NCI-H510A treated with DMSO at 0.1 percent for 48 hours (cell line): ENCODE measurements at regions not wholly inside any gene's neighbourhood (a gene's known extent, or its start where the extent isn't known, plus 50 kb on each side); places are given as distances from the start of the nearest gene placed in this dataset.
"Not testable (repeated sequence)": the region's sequence is repeated elsewhere in the genome, so short reads cannot be mapped to it uniquely, and the experiment has no call there.

ENCODE experiments used
- DNase-seq: peaks from one replicate; lab custom pipeline; 2025; lab: John Stamatoyannopoulos, UW

DNA sequence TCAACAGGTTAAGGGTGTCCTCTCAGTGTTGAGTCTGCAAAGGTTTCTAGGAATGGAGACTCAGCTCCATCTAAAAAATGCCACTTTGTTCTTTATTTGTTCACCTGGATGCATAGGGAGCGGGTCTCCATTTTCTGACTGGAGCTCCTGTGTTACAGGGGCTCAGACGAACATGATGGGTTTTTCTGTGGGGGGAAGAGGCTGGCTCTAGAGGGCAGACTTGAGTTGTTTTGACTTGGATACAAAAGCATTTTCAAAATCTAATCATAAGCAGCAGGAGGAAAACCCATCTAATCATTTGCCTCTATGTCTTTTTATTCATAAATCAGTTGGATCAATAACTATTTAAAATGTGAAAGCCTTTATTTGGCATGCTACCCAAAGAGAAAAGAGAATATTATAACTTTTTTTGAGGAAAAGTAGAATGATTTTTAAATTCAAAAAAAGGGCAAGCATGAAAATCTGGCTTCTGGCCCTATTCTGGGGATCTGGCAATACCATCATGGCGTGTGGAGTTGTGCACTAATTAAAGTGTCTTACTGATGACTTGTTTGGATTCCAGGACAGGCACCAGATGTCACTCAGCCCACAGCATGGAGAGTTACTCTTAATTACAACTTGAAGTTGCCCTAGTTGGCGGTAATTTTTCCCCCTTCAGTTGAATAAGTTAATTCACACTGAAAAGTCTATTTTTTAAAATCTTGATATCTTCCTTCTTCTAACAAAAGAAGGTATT lies 594.9 kb downstream of the REEP3 start:
- DNase-seq, result peak; percentile 37

DNA sequence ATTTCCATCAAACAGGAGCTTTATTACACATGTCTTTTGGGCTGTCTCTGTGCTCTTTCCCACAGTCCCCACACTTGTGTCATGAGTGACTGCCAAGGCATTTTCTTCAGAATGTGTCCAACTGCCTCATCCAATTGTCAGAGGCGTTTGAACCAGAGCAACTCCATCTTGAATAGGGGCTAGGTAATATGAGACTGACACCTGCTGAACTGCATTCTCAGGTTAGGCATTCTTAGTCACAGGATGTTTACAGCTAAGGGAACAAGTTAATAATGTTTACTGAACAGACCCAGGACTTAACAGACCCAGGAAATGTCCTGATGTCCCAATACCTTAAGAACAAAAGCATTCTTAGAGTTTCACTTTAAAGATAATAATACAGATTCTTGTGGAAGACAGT lies 595.5 kb downstream of the REEP3 start:
- DNase-seq, result peak; percentile 3

DNA sequence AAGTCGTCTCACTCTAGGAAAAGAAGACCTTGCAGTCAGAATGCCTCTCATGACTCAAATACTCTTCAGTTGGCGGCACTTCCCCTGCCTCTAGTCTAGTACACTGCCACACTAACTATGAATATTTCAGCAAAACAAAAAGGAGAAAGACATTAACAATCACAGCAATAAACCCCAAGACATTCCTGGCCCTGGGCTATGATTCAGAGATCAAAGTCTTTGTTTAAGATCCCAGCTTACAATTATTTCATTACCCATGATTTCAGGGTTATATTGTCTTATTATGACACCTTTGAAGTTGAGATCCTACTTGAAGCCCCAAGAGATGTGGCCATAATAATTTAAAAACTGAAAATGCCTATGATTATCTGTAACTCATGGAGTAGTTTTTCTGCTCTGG lies 597.5 kb downstream of the REEP3 start:
- no peak for DNase-seq

DNA sequence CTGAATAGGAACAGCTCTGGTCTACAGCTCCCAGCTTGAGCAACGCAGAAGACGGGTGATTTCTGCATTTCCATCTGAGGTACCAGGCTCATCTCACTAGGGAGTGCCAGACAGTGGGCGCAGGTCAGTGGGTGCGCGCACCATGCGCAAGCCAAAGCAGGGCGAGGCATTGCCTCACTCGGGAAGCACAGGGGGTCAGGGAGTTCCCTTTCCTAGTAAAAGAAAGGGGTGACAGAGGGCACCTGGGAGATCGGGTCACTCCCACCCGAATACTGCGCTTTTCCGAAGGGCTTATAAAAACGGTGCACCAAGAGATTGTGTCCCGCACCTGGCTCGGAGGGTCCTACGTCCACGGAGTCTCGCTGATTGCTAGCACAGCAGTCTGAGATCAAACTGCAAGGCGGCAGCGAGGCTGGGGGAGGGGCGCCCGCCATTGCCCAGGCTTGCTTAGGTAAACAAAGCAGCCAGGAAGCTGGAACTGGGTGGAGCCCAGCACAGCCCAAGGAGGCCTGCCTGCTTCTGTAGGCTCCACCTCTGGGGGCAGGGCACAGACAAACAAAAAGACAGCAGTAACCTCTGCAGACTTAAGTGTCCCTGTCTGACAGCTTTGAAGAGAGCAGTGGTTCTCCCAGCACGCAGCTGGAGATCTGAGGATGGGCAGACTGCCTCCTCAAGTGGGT lies 599.2 kb downstream of the REEP3 start:
- not testable (repeated sequence) for DNase-seq

DNA sequence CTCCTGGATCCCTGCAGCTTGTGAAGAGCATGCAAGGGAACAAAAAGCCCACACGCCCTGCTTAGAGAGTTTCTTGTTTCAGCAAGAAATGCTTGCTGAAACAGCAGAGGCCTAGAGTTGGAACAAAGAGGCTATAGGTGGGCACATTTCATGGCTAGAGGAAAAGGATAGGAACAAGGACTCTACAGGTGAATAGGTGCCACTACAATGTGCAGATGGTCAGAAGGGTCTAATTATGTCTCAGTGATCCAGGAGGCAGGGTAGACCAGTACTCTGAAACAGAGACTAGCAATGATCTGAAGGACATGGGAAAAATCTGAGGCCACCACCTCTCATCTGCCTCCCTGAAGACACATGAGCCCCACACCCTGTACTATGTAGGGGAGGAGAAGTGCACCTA lies 609.0 kb downstream of the REEP3 start:
- no peak for DNase-seq

DNA sequence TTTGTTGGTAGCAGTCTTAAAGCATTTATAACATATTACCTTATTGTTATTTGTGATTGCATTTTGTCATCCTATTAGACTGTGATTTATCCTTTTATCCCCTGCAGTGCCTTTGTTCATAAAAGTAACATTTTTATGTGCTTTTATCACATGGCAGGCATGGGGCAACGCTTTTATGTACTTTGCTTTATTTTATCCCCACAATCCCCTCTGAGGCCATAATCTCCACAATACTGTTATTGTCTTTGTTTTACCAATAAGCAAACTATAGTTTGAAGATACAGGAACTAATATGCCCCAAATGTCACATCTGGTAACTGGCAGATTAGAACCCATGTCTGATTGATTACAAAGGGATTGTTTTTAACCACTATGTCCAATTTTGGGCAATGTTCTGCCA lies 613.5 kb downstream of the REEP3 start:
- DNase-seq, result no peak

DNA sequence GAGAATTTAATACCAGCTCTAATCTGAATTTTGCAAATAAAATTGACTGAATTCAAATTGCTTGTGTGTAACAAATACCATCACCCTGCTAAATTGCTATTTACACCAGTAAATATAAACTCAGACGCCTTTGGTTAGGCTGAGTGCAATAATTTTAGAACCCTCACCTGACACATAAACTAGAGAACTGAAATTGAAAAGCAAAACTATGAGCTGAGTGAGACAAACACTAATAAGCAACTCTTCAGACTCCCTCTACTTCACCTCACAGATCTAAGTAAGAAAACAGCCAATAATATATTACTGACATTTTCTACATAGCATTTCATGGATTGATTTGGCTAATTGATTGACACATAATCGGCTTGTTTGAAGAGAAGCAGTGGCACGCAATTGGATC lies 621.2 kb downstream of the REEP3 start:
- DNase-seq, result no peak

DNA sequence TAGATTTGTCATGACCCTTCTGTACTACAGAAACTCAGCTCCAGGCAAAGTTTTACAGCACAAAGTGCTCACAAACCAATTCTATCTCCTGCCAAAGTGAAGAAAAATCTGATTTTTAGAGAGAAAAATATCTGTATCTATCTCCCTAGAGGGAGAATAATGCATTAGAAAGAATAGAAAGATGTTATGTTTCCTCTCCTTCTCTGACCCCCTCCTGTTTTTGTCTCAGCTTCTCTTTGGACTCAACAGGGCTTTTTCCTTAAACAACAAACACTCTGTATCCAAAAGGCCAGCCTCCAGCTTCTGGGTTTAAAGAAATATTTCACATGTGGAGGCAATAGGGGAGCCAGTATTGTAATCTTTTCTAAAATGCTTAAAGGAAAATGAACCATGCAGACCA lies 627.4 kb downstream of the REEP3 start:
- no peak for DNase-seq

DNA sequence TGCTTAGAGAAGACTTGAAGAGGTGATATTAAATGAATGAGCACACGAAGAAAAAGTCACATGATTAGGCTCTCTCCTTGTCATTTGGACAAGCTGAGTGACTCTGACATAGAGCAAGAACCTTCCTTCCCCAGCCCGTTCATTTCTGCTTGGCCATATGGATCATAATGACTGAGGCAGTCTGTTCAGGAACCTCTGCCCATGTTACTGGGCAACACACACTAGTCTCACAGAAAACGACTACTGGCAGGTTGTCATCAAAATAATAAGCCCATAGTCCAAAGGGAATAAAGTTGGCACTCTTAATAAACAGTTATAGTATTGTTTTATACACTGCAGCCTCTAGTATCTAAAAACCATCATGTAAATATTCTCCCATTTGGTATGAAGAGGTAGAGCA lies 635.0 kb downstream of the REEP3 start:
- DNase-seq, result no peak

DNA sequence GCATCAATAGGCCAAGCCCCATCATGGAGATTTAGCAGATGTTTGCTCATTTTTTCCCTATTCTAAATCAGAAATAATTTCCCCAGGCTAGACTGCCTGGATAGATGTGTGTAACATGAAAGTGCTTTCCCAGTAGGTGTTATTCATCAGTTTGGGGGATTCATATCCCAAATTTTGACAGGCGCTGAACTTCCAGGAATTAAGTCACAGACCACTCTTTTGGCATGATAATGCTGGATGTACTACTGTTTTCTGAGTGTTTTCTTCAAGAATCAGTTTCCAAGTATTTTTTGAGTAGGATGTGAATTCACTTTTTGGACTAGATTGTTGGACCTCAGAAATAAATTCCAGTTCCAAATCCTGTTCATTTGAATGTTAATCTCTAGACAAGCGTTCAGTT lies 637.4 kb downstream of the REEP3 start:
- no peak for DNase-seq

DNA sequence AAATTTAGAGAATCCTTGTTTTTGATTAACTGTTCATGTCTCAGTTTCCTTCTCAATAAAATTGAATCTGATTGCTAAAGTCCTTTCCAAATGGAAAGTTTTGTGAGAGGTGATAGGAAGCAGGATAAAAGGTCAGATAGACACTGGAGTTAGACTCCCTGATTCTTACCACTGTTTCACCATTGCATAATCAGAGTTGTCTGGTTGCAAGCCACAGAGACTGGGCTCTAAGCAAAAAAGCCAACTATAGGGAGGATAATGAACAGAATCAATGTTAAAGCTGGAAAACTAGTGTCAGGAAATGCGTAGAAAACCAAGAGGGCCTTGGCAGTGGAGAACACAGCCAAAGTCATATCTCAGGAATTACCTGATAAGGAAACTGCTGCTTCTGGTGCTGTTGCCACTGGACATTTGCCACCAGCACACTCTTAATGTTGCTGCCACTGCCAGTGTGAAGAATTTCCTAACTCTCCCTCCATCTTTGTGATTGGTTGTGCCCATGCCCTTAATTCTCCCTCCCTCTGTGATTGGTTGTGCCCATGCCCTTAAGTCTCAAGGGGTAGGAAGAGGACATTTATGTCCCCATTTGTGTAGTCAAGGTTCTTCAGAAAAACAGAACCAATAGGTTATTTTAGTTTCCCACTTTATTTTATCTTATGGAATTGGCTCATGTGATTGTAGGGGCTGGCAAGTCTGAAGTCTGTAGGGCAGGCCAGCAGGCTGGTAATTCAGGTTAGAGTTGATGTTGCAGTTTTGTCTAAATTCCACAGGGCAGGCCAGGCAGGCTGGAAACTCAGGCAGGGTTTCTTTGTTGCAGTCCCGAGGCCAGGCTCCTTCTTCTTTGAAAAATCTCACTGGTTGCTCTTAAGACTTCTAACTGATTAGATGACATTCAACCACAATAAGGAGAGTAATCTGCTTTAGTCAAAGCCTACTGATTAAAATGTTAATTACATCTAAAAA lies 639.0 kb downstream of the REEP3 start:
- DNase-seq, result no peak

DNA sequence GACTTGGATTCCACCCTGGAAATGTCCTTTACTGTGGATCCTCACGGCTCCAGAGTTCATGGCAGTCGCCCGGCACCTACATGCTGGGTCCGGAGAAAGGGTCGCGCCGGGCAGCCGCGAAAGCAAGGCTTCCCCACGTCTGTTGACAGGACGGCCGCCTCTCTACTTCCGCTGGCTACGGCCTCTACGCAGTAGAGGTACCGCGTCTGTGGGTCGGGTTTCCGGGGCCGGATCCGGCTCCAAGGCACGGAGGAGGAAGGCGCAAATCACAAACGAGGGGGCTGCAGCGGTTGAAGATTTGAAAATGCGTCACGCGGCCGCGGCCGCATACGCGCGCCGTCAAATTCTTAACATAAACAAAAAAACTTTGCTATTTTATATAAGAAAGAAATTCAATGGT lies 649.6 kb downstream of the REEP3 start:
- no peak for DNase-seq

DNA sequence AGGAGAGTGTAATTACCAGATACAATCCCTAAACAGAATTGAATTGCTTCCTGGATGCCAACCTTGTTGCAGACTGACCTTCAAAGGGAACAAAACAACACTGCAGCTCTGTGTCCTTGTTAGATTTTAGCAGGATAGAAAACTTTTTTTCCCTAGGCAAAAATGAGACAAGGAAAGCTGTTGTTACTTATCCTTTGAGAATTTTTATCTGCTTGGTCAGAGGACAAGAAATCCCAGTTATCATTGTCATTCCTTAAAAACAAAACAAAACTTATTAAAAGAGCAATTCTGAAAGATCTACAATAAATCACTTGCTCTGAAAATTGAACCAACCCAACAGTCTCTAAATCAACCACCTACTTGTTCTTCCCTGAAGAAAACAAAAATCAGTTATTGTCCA lies 652.6 kb downstream of the REEP3 start:
- no peak for DNase-seq

DNA sequence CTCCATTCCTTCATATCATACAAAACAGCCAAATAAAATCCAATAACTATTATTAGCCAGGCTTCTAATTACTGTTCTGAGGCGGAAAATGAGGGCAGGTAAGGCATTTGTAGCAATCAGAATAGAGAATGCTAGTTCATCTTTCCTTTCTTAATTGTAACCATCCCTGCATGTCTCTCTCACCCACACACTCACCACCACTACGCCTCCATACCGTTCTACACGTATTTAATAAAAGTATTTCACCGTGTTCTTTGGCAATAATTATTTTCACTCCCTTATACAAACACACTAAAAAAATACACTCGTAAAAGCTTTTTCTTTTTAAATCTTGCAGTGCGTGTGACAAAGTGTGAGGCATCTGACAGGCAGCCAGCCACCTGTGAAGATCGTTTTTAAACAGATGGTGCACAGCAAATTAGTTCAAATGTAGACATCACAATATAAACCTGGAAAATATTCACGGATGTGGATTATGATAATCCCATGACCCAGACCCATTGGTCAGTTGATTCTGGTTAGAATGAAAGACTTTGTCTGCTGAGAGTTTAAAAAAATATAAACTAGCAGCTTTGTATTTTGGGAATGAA lies 653.6 kb downstream of the REEP3 start:
- DNase-seq, result no peak

DNA sequence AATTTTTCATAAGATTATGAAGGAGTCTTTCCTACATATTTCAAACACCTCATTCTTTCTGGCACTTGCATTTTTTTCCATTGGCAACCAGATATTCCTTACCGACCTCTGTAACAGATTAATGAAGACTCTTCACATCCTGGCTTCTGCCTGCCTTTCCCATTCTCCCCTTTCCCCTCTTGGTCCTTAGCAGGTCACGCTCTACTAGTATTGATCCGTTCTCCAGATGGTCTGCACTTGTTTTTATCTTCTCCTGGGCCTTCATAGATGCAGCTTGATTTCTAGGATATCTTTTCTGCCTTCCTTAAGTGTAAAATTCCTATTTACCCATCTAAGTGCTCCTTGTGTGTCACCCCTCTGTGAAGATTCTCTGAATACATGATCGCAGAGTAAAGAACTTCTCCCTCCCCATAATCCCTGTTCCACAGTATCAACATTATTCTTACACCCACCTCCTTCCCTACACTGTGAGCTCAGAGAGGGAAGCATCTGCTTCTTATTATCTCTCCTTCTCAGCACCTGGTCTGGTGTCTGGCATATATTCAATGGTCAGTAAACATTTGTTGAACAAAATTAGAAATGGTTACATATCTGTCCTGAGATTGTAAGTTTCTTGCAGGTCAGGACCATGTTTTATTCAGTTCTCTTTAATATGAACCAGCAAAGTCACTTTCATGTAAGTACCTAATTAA lies 654.2 kb downstream of the REEP3 start:
- peak; percentile 13 for DNase-seq

DNA sequence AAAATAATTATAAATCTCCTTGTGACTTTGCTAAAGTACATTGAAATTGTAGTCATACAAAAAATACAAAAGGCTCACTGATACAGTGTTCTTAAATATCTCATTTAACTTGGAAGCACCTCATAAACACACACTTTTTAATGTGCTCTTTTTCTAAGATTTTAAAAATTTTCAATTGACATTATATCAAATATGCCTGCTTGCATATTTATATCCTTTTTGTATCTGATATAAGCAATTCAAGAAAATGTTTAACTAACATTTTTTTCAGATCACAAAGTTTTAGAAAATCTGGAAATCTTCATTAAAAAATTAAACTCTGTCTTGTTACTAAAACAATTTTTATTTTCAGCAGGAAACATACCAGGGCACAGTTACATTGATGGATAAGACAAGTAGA lies 661.5 kb downstream of the REEP3 start:
- no peak for DNase-seq

DNA sequence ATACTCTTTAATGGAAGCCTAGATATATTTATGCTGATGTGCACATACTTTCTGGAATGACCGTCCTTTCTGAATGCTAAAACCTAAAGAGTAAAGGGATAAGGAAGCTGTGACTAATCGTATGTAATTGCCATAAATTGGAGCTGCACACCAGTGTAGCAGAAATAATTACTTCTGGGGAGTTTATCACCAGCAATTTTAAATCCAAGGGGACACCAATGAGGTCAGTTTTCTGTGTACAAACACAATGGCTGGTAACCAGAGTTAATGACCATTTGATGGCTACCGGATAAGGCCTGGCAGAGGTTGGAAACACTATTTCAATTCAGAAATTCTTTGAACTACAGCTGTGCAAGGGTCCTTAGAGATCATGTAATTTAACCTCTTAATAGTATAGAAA lies 670.1 kb downstream of the REEP3 start:
- no peak for DNase-seq

DNA sequence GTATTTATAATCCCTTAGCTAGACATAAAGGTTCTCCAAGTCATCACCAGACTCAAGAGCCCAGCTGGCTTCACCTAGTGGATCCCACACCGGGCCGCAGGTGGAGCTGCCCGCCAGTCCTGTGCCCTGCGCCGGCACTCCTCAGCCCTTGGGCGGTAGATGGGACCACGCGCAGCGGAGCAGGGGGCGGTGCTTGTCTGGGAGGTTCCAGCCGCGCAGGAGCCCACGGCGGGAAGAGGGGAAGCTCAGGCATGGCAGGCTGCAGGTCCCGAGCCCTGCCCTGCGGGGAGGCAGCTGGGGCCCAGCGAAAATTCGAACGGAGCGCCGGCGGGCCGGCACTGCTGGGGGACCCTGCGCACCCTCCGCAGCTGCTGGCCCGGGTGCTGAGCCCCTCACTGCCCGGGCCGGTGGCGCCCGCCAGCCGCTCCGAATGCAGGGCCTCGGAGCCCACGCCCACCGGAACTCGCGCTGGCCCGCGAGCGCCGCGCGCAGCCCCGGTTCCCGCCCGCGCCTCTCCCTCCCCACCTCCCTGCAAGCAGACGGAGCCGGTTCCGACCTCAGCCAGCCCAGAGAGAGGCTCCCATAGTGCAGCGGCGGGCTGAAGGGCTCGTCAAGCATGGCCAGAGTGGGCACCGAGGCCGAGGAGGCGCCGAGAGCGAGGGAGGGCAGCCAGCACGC lies 675.6 kb downstream of the REEP3 start:
- DNase-seq, result peak; percentile 56

DNA sequence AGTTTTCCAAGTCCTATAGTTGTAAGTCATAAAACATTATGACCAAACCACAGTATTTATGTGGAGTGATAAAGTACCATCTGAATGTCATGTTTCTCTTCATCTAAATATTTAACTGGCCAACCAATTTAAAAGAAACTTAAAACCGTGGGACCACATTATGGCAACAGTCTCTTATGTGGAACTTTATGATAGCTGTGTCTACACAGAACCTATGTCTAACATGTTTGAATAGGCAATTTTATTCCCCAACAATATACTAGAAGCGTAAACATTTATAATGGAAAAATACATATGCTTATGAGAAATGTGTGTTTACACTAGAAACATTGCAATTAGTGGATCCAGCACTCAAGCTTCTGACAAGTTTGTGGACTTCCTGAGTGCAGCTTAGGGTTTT lies 680.7 kb downstream of the REEP3 start:
- no peak for DNase-seq

DNA sequence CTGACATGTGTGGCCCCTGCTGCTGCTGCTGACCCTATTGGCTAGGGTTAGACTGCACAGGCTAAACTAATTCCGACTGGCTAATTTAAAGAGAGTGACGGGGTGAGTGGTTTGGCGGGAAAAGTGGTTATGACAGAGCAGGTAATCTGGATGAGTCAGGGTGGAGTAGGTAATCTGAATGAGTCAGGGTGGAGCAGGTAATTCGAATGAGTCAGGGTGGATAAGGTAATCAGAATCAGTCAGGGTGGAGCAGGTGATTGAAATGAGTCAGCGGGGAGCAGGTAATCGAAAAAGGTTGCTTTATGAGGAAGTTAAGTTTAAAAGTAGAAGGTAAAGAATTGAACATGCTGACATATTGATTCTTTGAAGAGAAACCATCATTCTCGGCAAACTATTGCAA lies 683.3 kb downstream of the REEP3 start:
- not testable (repeated sequence) for DNase-seq

DNA sequence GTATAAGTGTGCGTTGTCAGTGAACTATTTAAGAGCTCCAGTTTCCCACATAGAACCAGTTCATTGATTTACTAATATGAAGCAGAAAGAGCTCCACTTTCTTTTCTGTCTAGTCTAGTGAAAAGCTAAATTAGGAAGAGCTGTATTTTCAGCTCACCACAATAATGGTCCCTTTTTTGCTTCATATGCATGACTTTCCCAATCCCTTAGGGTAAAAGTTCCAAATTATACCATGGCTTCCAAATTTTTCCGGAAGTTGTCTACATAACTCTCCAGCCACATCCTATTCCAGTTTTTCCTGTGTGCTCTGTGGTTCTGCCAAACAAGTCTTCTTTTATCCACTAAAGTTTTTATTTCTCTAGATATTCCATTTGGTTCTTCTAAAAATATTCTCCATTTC lies 685.2 kb downstream of the REEP3 start:
- no peak for DNase-seq
